PFSK-1 (cell line): ENCODE measurements at regions not wholly inside any gene's neighbourhood (a gene's known extent, or its start where the extent isn't known, plus 50 kb on each side); places are given as distances from the start of the nearest gene placed in this dataset.

Source experiments
- REST ChIP-seq, 2 experiments: IDR thresholded peaks; 2 replicates each; pipeline versions ENCODE4 v1.6.1 to v1.8.0; 2011 to 2012; ENCODE audit warnings: low read depth in 2 of 2, low read length in 2 of 2, control low read depth in 1 of 2, inconsistent platforms in 1 of 2, mild to moderate bottlenecking in 1 of 2, moderate library complexity in 1 of 2; ENCODE audit not compliant: insufficient read depth in 1 of 2
- SIN3A ChIP-seq: IDR thresholded peaks from 2 replicates; pipeline ENCODE4 v1.6.1; 2012; ENCODE audit warnings: mild to moderate bottlenecking, low read length, moderate library complexity, borderline replicate concordance; ENCODE audit not compliant: insufficient read depth
- TAF1 ChIP-seq: IDR thresholded peaks from 2 replicates; pipeline ENCODE4 v1.6.1; 2012; ENCODE audit warnings: low read length, control low read depth, borderline replicate concordance; ENCODE audit not compliant: insufficient read depth

GRCh38 chr10:106499448-106499847 lies 665.1 kb downstream of the SORCS1 start:
- no peak for TF ChIP-seq REST (IDR thresholded peaks at IDR 0.05; ENCODE audit: insufficient read depth in 1 of 2, low read depth in 2 of 2, low read length in 2 of 2)
- no peak for TF ChIP-seq TAF1
- TF ChIP-seq SIN3A = no peak
